ENCODE measurements at regions not wholly inside any gene's neighbourhood (a gene's known extent, or its start where the extent isn't known, plus 50 kb on each side); places are given as distances from the start of the nearest gene placed in this dataset.
"Not testable (repeated sequence)": the region's sequence is repeated elsewhere in the genome, so short reads cannot be mapped to it uniquely, and the experiment has no call there.

GRCh38 chr5:97575322-97575721, 392.3 kb upstream of the RIOK2 start:
- DNase-seq: no peak
- Histone ChIP-seq H3K36me3 (replicated peaks in 1 of 2; ENCODE audit: control insufficient read depth in 1 of 2, insufficient read depth in 2 of 2, low read length in 2 of 2) (no peaks in the 10 kb centered on the region), H3K27me3 (ENCODE audit: control insufficient read depth in 2 of 2, insufficient read depth in 2 of 2, low read length in 2 of 2) (no peaks in the 10 kb centered on the region), H3K4me3 (replicated peaks in 1 of 3; ENCODE audit: low read depth in 2 of 3, low read length in 3 of 3) (no peak overlapping the region), H2AFZ (ENCODE audit: insufficient read depth, low read depth, low read length, poor library complexity, severe bottlenecking) (no peak overlapping the region), H3K4me1 (ENCODE audit: control insufficient read depth in 1 of 2, insufficient read depth in 2 of 2, low read length in 2 of 2) (no peaks in the 10 kb centered on the region), H4K20me1 (ENCODE audit: insufficient read depth, low read length) (no peaks in the 10 kb centered on the region), H3K9ac (ENCODE audit: insufficient read depth, low read length, poor library complexity, severe bottlenecking) (no peak overlapping the region), H3K9me3 (replicated peaks in 1 of 2; ENCODE audit: control insufficient read depth in 1 of 2, insufficient read depth in 1 of 2, low read length in 2 of 2) (peaks cover under 1 to 15% of the 10 kb centered on the region in 2 donors), H3K79me2 (ENCODE audit: insufficient read depth, low read length) (no peaks in the 10 kb centered on the region), H3K4me2 (replicated peaks; ENCODE audit: extremely low read depth, low read length, poor library complexity, severe bottlenecking) (no peak overlapping the region), H3K27ac (ENCODE audit: low read depth in 1 of 2, low read length in 2 of 2) (no peak overlapping the region)
- H3K27me3 Mint-ChIP-seq (ENCODE audit: low read depth in 3 of 3): peaks cover 0 to 2% (median 0%) of the 10 kb centered on the region in 3 donors
- no peak for TF ChIP-seq CTCF (IDR thresholded peaks at IDR 0.05)
- H3K27ac Mint-ChIP-seq: no peak overlapping the region
- WGBS (ENCODE audit: insufficient coverage): no CpG with 5 or more reads among the region's 1 CpG
- intact Hi-C loops (cut with micrococcal nuclease): no loop called here
- no peaks in the 10 kb centered on the region for H3K4me1 Mint-ChIP-seq
- no peak overlapping the region for H3K4me3 Mint-ChIP-seq
- no peaks in the 10 kb centered on the region for H3K36me3 Mint-ChIP-seq
- H3K9me3 Mint-ChIP-seq: peaks cover 6 to 20% (median 13%) of the 10 kb centered on the region in 7 donors

GRCh38 chr5:97576956-97577355, 393.9 kb upstream of the RIOK2 start:
- H3K9me3 Mint-ChIP-seq: peaks cover 2 to 11% (median 8%) of the 10 kb centered on the region in 7 donors
- H3K27me3 Mint-ChIP-seq (ENCODE audit: low read depth in 3 of 3): peaks cover 0 to 2% (median 0%) of the 10 kb centered on the region in 3 donors
- Histone ChIP-seq H3K4me1 (ENCODE audit: control insufficient read depth in 1 of 2, insufficient read depth in 2 of 2, low read length in 2 of 2) (no peaks in the 10 kb centered on the region), H2AFZ (ENCODE audit: insufficient read depth, low read depth, low read length, poor library complexity, severe bottlenecking) (no peak overlapping the region), H3K36me3 (replicated peaks in 1 of 2; ENCODE audit: control insufficient read depth in 1 of 2, insufficient read depth in 2 of 2, low read length in 2 of 2) (no peaks in the 10 kb centered on the region), H3K27me3 (ENCODE audit: control insufficient read depth in 2 of 2, insufficient read depth in 2 of 2, low read length in 2 of 2) (no peaks in the 10 kb centered on the region), H4K20me1 (ENCODE audit: insufficient read depth, low read length) (no peaks in the 10 kb centered on the region), H3K9me3 (replicated peaks in 1 of 2; ENCODE audit: control insufficient read depth in 1 of 2, insufficient read depth in 1 of 2, low read length in 2 of 2) (peaks cover 0 to 14% of the 10 kb centered on the region in 2 donors), H3K9ac (ENCODE audit: insufficient read depth, low read length, poor library complexity, severe bottlenecking) (no peak overlapping the region), H3K4me2 (replicated peaks; ENCODE audit: extremely low read depth, low read length, poor library complexity, severe bottlenecking) (no peak overlapping the region), H3K4me3 (replicated peaks in 1 of 3; ENCODE audit: low read depth in 2 of 3, low read length in 3 of 3) (no peak overlapping the region), H3K27ac (ENCODE audit: low read depth in 1 of 2, low read length in 2 of 2) (no peak overlapping the region), H3K79me2 (ENCODE audit: insufficient read depth, low read length) (no peaks in the 10 kb centered on the region)
- no peak overlapping the region for H3K4me3 Mint-ChIP-seq
- no peak for TF ChIP-seq CTCF (IDR thresholded peaks at IDR 0.05)
- no peak overlapping the region for H3K27ac Mint-ChIP-seq
- no peaks in the 10 kb centered on the region for H3K4me1 Mint-ChIP-seq
- no peak for DNase-seq
- no peaks in the 10 kb centered on the region for H3K36me3 Mint-ChIP-seq
- intact Hi-C loops (cut with micrococcal nuclease): no loop called here
- 86% methylated on average over 1 of the region's 2 CpGs for WGBS (ENCODE audit: insufficient coverage)

DNA sequence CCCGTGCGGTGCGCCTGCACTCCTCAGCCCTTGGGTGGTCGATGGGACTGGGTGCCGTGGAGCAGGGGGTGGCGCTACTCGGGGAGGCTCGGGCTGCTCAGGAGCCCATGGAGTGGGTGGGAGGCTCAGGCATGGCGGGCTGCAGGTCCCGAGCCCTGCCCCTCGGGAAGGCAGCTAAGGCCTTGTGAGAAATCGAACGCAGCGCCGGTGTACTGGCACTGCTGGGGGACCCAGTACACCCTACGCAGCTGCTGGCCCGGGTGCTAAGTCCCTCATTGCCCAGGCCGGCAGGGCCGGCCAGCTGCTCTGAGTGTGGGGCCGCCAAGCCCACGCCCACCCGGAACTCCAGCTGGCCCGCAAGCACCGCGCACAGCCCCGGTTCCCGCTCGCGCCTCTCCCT, 396.9 kb upstream of the RIOK2 start:
- H3K4me1 ChIP-seq (ENCODE audit: control insufficient read depth in 1 of 2, insufficient read depth in 2 of 2, low read length in 2 of 2); H4K20me1 ChIP-seq (ENCODE audit: insufficient read depth, low read length); intact Hi-C loops (cut with micrococcal nuclease); H3K9ac ChIP-seq (ENCODE audit: insufficient read depth, low read length, poor library complexity, severe bottlenecking); H3K27me3 Mint-ChIP-seq (ENCODE audit: low read depth in 3 of 3); H3K27ac Mint-ChIP-seq; H3K27ac ChIP-seq (ENCODE audit: low read depth in 1 of 2, low read length in 2 of 2); H3K36me3 Mint-ChIP-seq; H2AFZ ChIP-seq (ENCODE audit: insufficient read depth, low read depth, low read length, poor library complexity, severe bottlenecking); H3K36me3 ChIP-seq (replicated peaks in 1 of 2; ENCODE audit: control insufficient read depth in 1 of 2, insufficient read depth in 2 of 2, low read length in 2 of 2); DNase-seq; H3K79me2 ChIP-seq (ENCODE audit: insufficient read depth, low read length); H3K4me1 Mint-ChIP-seq; H3K27me3 ChIP-seq (ENCODE audit: control insufficient read depth in 2 of 2, insufficient read depth in 2 of 2, low read length in 2 of 2); H3K4me3 ChIP-seq (replicated peaks in 1 of 3; ENCODE audit: low read depth in 2 of 3, low read length in 3 of 3); H3K4me2 ChIP-seq (replicated peaks; ENCODE audit: extremely low read depth, low read length, poor library complexity, severe bottlenecking): not testable (repeated sequence)
- peaks cover 2 to 11% (median 9%) of the 10 kb centered on the region in 7 donors for H3K9me3 Mint-ChIP-seq
- peaks cover 0 to 12% of the 10 kb centered on the region in 2 donors for H3K9me3 ChIP-seq (replicated peaks in 1 of 2; ENCODE audit: control insufficient read depth in 1 of 2, insufficient read depth in 1 of 2, low read length in 2 of 2)
- peak overlapping the region in 1 of 2 donors; percentile 16 for H3K4me3 Mint-ChIP-seq
- WGBS (ENCODE audit: insufficient coverage): 96% methylated on average over 12 of the region's 29 CpGs
